ENCODE measurements at regions not wholly inside any gene's neighbourhood (a gene's known extent, or its start where the extent isn't known, plus 50 kb on each side); places are given as distances from the start of the nearest gene placed in this dataset.
"Not testable (repeated sequence)": the region's sequence is repeated elsewhere in the genome, so short reads cannot be mapped to it uniquely, and the experiment has no call there.

- TF ChIP-seq CTCF (conservative IDR thresholded peaks at IDR 0.05; ENCODE audit: low read length); EZH2phosphoT487 (IDR thresholded peaks at IDR 0.05; ENCODE audit: borderline replicate concordance): not testable (repeated sequence)
These were observed 243.3 kb downstream of the TTC6 start for GRCh38 chr14:37838778-37839177.

Data from Loucy (cell line).